Muscle layer of colon (tissue), 2 donors: ENCODE measurements at regions not wholly inside any gene's neighbourhood (a gene's known extent, or its start where the extent isn't known, plus 50 kb on each side); places are given as distances from the start of the nearest gene placed in this dataset.

Experiments
- H3K27ac ChIP-seq: one replicate; pipeline ENCODE4 v1.7.0; 2013; ENCODE audit warnings: low read depth, mild to moderate bottlenecking, low read length, moderate library complexity
- H3K27me3 ChIP-seq, 2 donors: one replicate each; pipeline ENCODE4 v1.7.0; 2013; ENCODE audit warnings: low read length in 2 of 2, mild to moderate bottlenecking in 2 of 2; ENCODE audit not compliant: insufficient read depth in 2 of 2, control insufficient read depth in 1 of 2
- H3K36me3 ChIP-seq: one replicate; pipeline ENCODE4 v1.7.0; 2013; ENCODE audit warnings: mild to moderate bottlenecking, low read length; ENCODE audit not compliant: insufficient read depth
- H3K4me1 ChIP-seq: one replicate; pipeline ENCODE4 v1.7.0; 2013; ENCODE audit warnings: mild to moderate bottlenecking, low read length; ENCODE audit not compliant: insufficient read depth
- H3K4me3 ChIP-seq, 2 donors: one replicate each; pipeline ENCODE4 v1.7.0; 2013; ENCODE audit warnings: low read length in 2 of 2, low read depth in 1 of 2, mild to moderate bottlenecking in 1 of 2, moderate library complexity in 1 of 2
- H3K9ac ChIP-seq: one replicate; pipeline ENCODE4 v1.7.0; 2013; ENCODE audit warnings: low read length
- H3K9me3 ChIP-seq: one replicate; pipeline ENCODE4 v1.7.0; 2013; ENCODE audit warnings: mild to moderate bottlenecking, low read length
- donor health status: abdominal sarcoma.
- donor health status: Adenocarcinoma of cecum.

DNA sequence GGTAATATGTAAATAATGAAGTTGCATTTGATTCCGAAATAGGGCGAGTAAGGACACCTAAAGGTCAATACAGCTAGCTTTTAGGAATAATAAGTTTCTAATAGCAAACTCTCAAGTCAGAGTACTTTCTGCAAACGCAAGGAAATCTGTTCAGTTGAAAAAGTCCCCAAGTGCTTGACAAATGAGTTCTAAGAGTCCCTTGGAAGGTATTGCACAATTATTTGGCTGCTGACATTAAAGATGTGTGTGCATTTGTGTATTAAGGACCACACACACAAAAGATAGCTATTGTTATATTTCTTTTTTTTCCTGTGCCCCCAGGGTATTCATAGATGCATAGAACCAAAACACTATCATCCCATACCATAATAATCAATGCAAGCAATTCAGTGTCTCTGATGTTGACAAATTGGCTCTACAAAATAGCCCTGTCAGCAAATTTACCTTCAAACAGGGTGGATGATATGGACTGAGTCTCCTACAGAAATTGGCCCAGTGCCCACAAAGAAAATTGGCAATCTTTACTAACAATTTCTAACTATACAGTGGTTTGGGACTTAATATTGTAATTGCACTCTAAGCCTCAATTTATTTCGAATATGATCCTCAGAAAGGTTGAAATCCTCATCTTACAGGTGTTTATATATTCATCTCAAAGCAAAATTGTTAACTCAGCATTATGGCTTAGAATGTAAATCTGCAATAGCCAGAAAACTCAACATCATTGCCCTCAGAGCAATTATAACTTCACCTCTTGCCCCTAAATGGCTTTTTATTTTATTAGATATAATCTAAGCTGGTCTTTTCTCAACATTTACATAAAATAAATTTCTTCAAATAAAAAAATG lies 827.2 kb downstream of the MAT2B start:
- H3K9ac ChIP-seq: no peak overlapping the region
- no peaks in the 10 kb centered on the region for H3K9me3 ChIP-seq
- H3K36me3 ChIP-seq: no peaks in the 10 kb centered on the region
- H3K4me1 ChIP-seq: no peaks in the 10 kb centered on the region
- H3K27ac ChIP-seq: no peak overlapping the region
- no peaks in the 10 kb centered on the region for H3K27me3 ChIP-seq
- H3K4me3 ChIP-seq: no peak overlapping the region

- Histone ChIP-seq H3K4me3 (no peak overlapping the region), H3K36me3 (no peaks in the 10 kb centered on the region), H3K27me3 (no peaks in the 10 kb centered on the region), H3K9ac (no peak overlapping the region), H3K4me1 (no peaks in the 10 kb centered on the region), H3K9me3 (no peaks in the 10 kb centered on the region), H3K27ac (no peak overlapping the region)
Observed at GRCh38 chr5:164335837-164336236, 830.4 kb downstream of the MAT2B start.

DNA sequence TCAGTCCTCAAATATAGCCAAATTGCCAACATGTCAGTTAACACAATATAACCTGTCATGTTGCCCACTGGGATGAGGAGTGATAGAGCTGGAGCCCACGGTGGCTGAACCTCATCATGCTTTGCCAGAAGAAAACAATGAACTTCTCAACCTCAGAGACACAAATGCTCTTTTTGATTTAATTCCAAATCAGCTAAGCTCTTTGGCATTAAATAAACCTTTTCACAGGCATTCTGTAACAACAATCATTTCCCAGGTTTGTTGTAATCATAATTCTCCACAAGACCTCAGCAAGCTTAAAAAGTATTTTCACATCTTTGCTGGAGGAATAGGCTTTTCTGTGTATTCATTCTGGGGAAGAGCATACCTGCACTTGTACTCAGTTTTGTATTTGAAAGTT lies 830.9 kb downstream of the MAT2B start:
- Histone ChIP-seq H3K27me3 (no peaks in the 10 kb centered on the region), H3K9ac (no peak overlapping the region), H3K36me3 (no peaks in the 10 kb centered on the region), H3K4me1 (no peaks in the 10 kb centered on the region), H3K27ac (no peak overlapping the region), H3K4me3 (no peak overlapping the region), H3K9me3 (no peaks in the 10 kb centered on the region)

- Histone ChIP-seq H3K27ac (no peak overlapping the region), H3K36me3 (no peaks in the 10 kb centered on the region), H3K9me3 (no peaks in the 10 kb centered on the region), H3K9ac (no peak overlapping the region), H3K4me1 (no peaks in the 10 kb centered on the region), H3K27me3 (no peaks in the 10 kb centered on the region), H3K4me3 (no peak overlapping the region)
Observed at GRCh38 chr5:164336906-164337305, 831.5 kb downstream of the MAT2B start.

GRCh38 chr5:164341056-164341619 lies 835.7 kb downstream of the MAT2B start:
- Histone ChIP-seq H3K27ac (no peak overlapping the region), H3K36me3 (no peaks in the 10 kb centered on the region), H3K9ac (no peak overlapping the region), H3K4me1 (no peaks in the 10 kb centered on the region), H3K27me3 (no peaks in the 10 kb centered on the region), H3K4me3 (no peak overlapping the region), H3K9me3 (no peaks in the 10 kb centered on the region)

DNA sequence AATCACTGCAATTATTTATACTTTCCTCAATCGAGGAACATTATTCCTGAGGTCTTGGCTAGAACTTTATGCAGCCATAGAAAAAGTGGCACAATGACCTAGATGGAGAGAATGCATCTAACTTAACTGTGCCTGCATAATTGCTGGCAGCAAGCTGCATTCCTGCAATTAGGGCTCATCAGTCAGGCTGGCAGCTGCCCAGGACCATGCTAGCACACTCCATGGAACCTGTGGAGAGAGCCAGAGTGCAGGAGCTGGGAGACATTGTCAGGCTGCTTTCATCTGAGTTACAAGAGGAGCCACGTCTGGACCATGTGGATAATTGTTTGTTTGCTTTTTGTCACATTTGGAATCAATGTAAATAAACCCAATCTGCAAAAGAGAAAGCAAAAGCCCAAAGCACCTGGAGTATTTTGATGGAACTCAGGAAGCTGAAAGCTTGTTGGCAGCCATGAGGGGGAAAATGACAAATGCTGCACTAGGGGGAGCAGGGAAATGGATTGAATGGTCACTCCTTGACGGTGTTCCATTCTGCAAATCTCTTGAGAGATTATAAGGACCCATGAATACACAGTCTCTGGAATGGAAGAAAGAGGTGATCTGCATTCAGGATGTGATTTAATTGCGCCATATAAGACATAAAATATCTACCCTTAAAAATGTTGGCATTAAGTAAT lies 839.9 kb downstream of the MAT2B start:
- Histone ChIP-seq H3K27me3 (no peaks in the 10 kb centered on the region), H3K4me1 (no peaks in the 10 kb centered on the region), H3K9me3 (no peaks in the 10 kb centered on the region), H3K36me3 (no peaks in the 10 kb centered on the region), H3K4me3 (no peak overlapping the region), H3K9ac (no peak overlapping the region), H3K27ac (no peak overlapping the region)

- Histone ChIP-seq H3K36me3 (no peaks in the 10 kb centered on the region), H3K9ac (no peak overlapping the region), H3K4me1 (no peaks in the 10 kb centered on the region), H3K27ac (no peak overlapping the region), H3K4me3 (no peak overlapping the region), H3K9me3 (no peaks in the 10 kb centered on the region), H3K27me3 (no peaks in the 10 kb centered on the region)
Observed at GRCh38 chr5:164345853-164346252, 840.4 kb downstream of the MAT2B start.

- Histone ChIP-seq H3K27me3 (no peaks in the 10 kb centered on the region), H3K36me3 (no peaks in the 10 kb centered on the region), H3K4me3 (no peak overlapping the region), H3K27ac (no peak overlapping the region), H3K9ac (no peak overlapping the region), H3K9me3 (no peaks in the 10 kb centered on the region), H3K4me1 (no peaks in the 10 kb centered on the region)
Observed at GRCh38 chr5:164346785-164347630, 841.6 kb downstream of the MAT2B start.

DNA sequence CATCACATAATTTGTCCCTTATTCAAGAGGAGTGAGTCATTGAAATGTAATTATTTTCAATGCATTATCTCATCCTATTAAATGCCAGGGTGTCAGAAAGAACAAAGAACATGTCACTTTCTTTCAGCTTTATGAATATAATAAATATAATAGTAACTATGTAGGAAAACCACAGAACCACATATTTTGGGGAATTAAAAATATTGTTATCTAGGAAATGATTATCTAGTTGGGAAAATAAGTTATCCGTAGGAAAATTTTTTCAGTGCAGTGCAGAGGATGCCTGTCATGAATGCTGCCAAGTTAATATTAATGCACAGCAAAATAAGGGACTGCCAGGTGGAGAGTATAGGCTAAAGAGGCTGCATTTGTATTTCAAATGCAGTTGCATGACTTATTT lies 844.8 kb downstream of the MAT2B start:
- Histone ChIP-seq H3K27ac (no peak overlapping the region), H3K36me3 (no peaks in the 10 kb centered on the region), H3K9ac (no peak overlapping the region), H3K9me3 (no peaks in the 10 kb centered on the region), H3K27me3 (no peaks in the 10 kb centered on the region), H3K4me1 (no peaks in the 10 kb centered on the region), H3K4me3 (no peak overlapping the region)

DNA sequence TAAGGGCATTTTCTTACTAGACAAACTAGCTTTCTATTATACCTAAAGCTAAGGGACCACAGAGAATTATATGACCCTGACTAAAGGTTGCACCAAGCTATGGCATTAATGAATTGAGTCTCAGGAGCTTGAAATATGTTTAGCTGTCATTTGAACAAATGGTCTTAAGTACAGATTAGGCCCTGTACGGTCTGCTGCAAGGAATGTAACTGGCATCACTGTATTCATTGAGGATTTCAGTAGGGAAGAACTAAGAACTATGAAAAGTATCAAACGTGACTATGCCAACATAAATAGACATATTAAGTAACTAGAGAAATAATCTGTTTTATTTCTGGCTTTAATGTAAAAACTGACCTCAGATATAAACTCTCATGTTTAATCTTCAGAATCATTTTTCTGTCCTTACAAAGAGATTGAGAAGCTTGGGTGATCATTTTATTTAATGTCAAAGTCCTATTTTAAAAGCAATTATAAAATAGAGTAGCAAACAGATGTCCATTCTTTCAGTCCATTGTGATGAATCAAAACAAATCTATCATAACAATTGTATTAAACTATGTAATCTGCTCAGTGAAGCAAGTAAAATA lies 845.9 kb downstream of the MAT2B start:
- no peak overlapping the region for H3K4me3 ChIP-seq

GRCh38 chr5:164352695-164353094 lies 847.3 kb downstream of the MAT2B start:
- H3K36me3 ChIP-seq: no peaks in the 10 kb centered on the region
- H3K27me3 ChIP-seq: no peaks in the 10 kb centered on the region
- no peaks in the 10 kb centered on the region for H3K9me3 ChIP-seq
- no peaks in the 10 kb centered on the region for H3K4me1 ChIP-seq
- H3K9ac ChIP-seq: no peak overlapping the region
- no peak overlapping the region for H3K4me3 ChIP-seq
- no peak overlapping the region for H3K27ac ChIP-seq

More for the DNA sequence above, 845.9 kb downstream of the MAT2B start:
- Histone ChIP-seq H3K36me3 (no peaks in the 10 kb centered on the region), H3K27ac (no peak overlapping the region), H3K27me3 (no peaks in the 10 kb centered on the region), H3K9ac (no peak overlapping the region), H3K9me3 (no peaks in the 10 kb centered on the region), H3K4me1 (no peaks in the 10 kb centered on the region)
